HepG2 (cell line): ENCODE measurements at regions not wholly inside any gene's neighbourhood (a gene's known extent, or its start where the extent isn't known, plus 50 kb on each side); places are given as distances from the start of the nearest gene placed in this dataset.

ENCODE experiments used
- ATAC-seq: fragments of 200-7000 bp; cut with Tn5 transposase; 3 replicates; pipeline ENCODE4 v1.9.1; 2020; ENCODE audit warnings: mild to moderate bottlenecking, moderate library complexity
- BruUV-seq: library from RNA; stranded (reverse); fragments of 400-500 nt; replicated peaks from 2 replicates; lab custom pipeline; 2021; lab: Mats Ljungman, UMichigan
- CTCF ChIA-PET: fragments of 300-600 bp; formaldehyde crosslinking; extraction: SDS; loops from one replicate; lab custom pipeline; 2021; ENCODE audit warnings: low total read pairs, inconsistent platforms, low intra/inter-chr PET ratio; lab: Yijun Ruan, JAX
- POLR2A ChIA-PET: fragments of 350-600 bp; sonication (Branson Sonifier 250); formaldehyde crosslinking; loops from one replicate; lab custom pipeline; 2020; ENCODE audit warnings: antibody characterized with exemption, inconsistent platforms; lab: Yijun Ruan, JAX
- DNase-seq: peaks from one replicate; pipeline ENCODE4 v3.0.0-alpha.2; 2015; ENCODE audit warnings: low spot score
- FAIRE-seq: peaks from 3 replicates; lab custom pipeline; 2011; peaks lifted over from hg19 to GRCh38; lab: Jason Lieb, UNC
- H2AFZ ChIP-seq: one replicate; pipeline ENCODE4 v1.6.1; 2011; ENCODE audit warnings: low read length, inconsistent platforms
- H3K27ac ChIP-seq: fragments of 300-600 bp; 3 replicates; pipeline ENCODE4 v1.8.0; 2011; ENCODE audit warnings: mixed run types, mild to moderate bottlenecking, mixed read lengths, low read length, inconsistent platforms; ENCODE audit not compliant: insufficient read depth; ENCODE audit errors: extremely low read length
- H3K27me3 ChIP-seq, 2 experiments: fragments of 200-600 bp in 1 of 2; 2 replicates in 1 of 2; 3 replicates in 1 of 2; pipeline versions ENCODE4 v1.6.0 to v1.8.0; 2011; ENCODE audit warnings: low read length in 2 of 2, mild to moderate bottlenecking in 2 of 2, moderate library complexity in 2 of 2, inconsistent platforms in 1 of 2; ENCODE audit not compliant: insufficient read depth in 2 of 2, control insufficient read depth in 1 of 2
- H3K36me3 ChIP-seq, 2 experiments: fragments of 200-600 bp in 1 of 2; replicated peaks in 1 of 2; 2 replicates in 1 of 2; 3 replicates in 1 of 2; pipeline versions ENCODE4 v1.5.1 to v1.8.0; 2011; ENCODE audit warnings: low read length in 2 of 2, inconsistent platforms in 1 of 2; ENCODE audit not compliant: insufficient read depth in 2 of 2, control insufficient read depth in 1 of 2
- H3K4me1 ChIP-seq: 2 replicates; pipeline ENCODE4 v1.5.1; 2012; ENCODE audit warnings: low read length, inconsistent platforms; ENCODE audit not compliant: insufficient read depth
- H3K4me2 ChIP-seq: 2 replicates; pipeline ENCODE4 v1.6.0; 2011; ENCODE audit warnings: low read depth, low read length, inconsistent platforms
- H3K4me3 ChIP-seq, 3 experiments: fragments of 200-600 bp in 1 of 3; sonication (generic), shearing (Covaris generic) in 1 of 3; replicated peaks in 1 of 3; 2 replicates each; pipeline ENCODE4 v1.5.1; 2011 to 2016; ENCODE audit warnings: low read length in 3 of 3, inconsistent platforms in 2 of 3, low read depth in 2 of 3, mild to moderate bottlenecking in 2 of 3, control low read depth in 1 of 3, mixed read lengths in 1 of 3; ENCODE audit not compliant: insufficient read depth in 1 of 3
- H3K79me2 ChIP-seq: one replicate; pipeline ENCODE4 v1.6.1; 2011; ENCODE audit warnings: low read length, inconsistent platforms; ENCODE audit not compliant: insufficient read depth
- H3K9ac ChIP-seq: 2 replicates; pipeline ENCODE4 v1.6.0; 2011; ENCODE audit warnings: mild to moderate bottlenecking, low read depth, low read length, inconsistent platforms; ENCODE audit not compliant: insufficient read depth
- H3K9me3 ChIP-seq: 2 replicates; pipeline ENCODE4 v1.5.1; 2012; ENCODE audit warnings: mild to moderate bottlenecking, low read length
- H4K20me1 ChIP-seq: 2 replicates; pipeline ENCODE4 v1.6.0; 2011; ENCODE audit warnings: inconsistent platforms, mild to moderate bottlenecking, low read length, moderate library complexity; ENCODE audit not compliant: insufficient read depth
- E2F5 ChIP-seq: sonication (generic); formaldehyde crosslinking; conservative IDR thresholded peaks from 2 replicates; pipeline ENCODE4 v1.4.0; 2020; ENCODE audit warnings: missing genetic modification reagents
- ELF4 ChIP-seq: sonication (generic); formaldehyde crosslinking; IDR thresholded peaks from 2 replicates; pipeline ENCODE4 v1.5.0; 2020; ENCODE audit warnings: missing genetic modification reagents, mild to moderate bottlenecking, moderate library complexity, borderline replicate concordance
- GMEB1 ChIP-seq: sonication (generic); formaldehyde crosslinking; IDR thresholded peaks from 2 replicates; pipeline ENCODE4 v1.5.1; 2020; ENCODE audit warnings: missing genetic modification reagents, mild to moderate bottlenecking, borderline replicate concordance
- HOXA5 ChIP-seq: sonication (generic); formaldehyde crosslinking; IDR thresholded peaks from 2 replicates; pipeline ENCODE4 v1.4.0; 2020; ENCODE audit warnings: missing genetic modification reagents
- NFYB ChIP-seq: sonication (generic); formaldehyde crosslinking; IDR thresholded peaks from 2 replicates; pipeline ENCODE4 v1.4.0; 2020; ENCODE audit warnings: missing genetic modification reagents
- PCBP2 ChIP-seq: fragments of 200-400 bp; formaldehyde crosslinking; optimal IDR thresholded peaks from 2 replicates; pipeline ENCODE3; 2018; ENCODE audit warnings: low read length, low read depth; ENCODE audit not compliant: poor library complexity, severe bottlenecking
- PREB ChIP-seq: sonication (generic); formaldehyde crosslinking; IDR thresholded peaks from 2 replicates; pipeline ENCODE4 v1.4.0; 2020; ENCODE audit warnings: missing genetic modification reagents
- SAFB2 ChIP-seq: sonication (generic); formaldehyde crosslinking; IDR thresholded peaks from 2 replicates; pipeline ENCODE4 v1.5.1; 2020; ENCODE audit warnings: missing genetic modification reagents, low read depth, mild to moderate bottlenecking, borderline replicate concordance
- SPEN ChIP-seq: sonication (generic); formaldehyde crosslinking; IDR thresholded peaks from 2 replicates; pipeline ENCODE4 v1.5.1; 2020; ENCODE audit warnings: low read depth, mild to moderate bottlenecking, missing genetic modification reagents
- ZHX2 ChIP-seq, 2 experiments: sonication (generic) in 1 of 2; formaldehyde crosslinking in 1 of 2; IDR thresholded peaks; 2 replicates each; pipeline versions ENCODE4 v1.6.1 to v1.9.0; 2014 to 2022; ENCODE audit warnings: antibody characterized with exemption in 1 of 2, borderline replicate concordance in 1 of 2, inconsistent platforms in 1 of 2, low read depth in 1 of 2, missing genetic modification reagents in 1 of 2
- ZNF225 ChIP-seq: sonication (generic); formaldehyde crosslinking; IDR thresholded peaks from 2 replicates; pipeline ENCODE4 v1.4.0; 2020; ENCODE audit warnings: mild to moderate bottlenecking, missing genetic modification reagents
- ZNF232 ChIP-seq: sonication (generic); formaldehyde crosslinking; IDR thresholded peaks from 2 replicates; pipeline ENCODE4 v1.4.0; 2020; ENCODE audit warnings: missing genetic modification reagents, borderline replicate concordance
- ZNF430 ChIP-seq: sonication (generic); formaldehyde crosslinking; IDR thresholded peaks from 2 replicates; pipeline ENCODE4 v1.9.0; 2021; ENCODE audit warnings: mild to moderate bottlenecking, missing genetic modification reagents
- ZNF747 ChIP-seq: sonication (generic); formaldehyde crosslinking; IDR thresholded peaks from 2 replicates; pipeline ENCODE4 v1.8.1; 2023; ENCODE audit warnings: missing genetic modification reagents, mild to moderate bottlenecking, borderline replicate concordance
- WGBS: methylation state at CpG from one replicate; pipeline ENCODE4 v1.1.6; 2017; ENCODE audit warnings: low lambda C conversion rate; 5-methylcytosine and 5-hydroxymethylcytosine counted together
- in situ Hi-C: cut with HindIII; loops from 2 replicates; pipeline ENCODE4 v1.10.0; 2017; ENCODE audit warnings: low pct_unique_long_range_greater_than_20kb; ENCODE audit not compliant: extremely low pct_ligation_motif_present
- intact Hi-C: fragments of 100-400 bp; cut with micrococcal nuclease; formaldehyde crosslinking; loops from one replicate; pipeline ENCODE4 v1.10.0; 2022; ENCODE audit not compliant: unreplicated experiment

GRCh38 chr2:7824211-7824610 lies 857.6 kb upstream of the ID2 start:
- Histone ChIP-seq H3K79me2 (no peaks in the 10 kb centered on the region), H4K20me1 (no peaks in the 10 kb centered on the region), H3K27me3 (no peaks in the 10 kb centered on the region), H3K9me3 (no peaks in the 10 kb centered on the region), H3K4me3 (no peak overlapping the region), H3K27ac (no peak overlapping the region), H3K4me1 (peaks cover 17% of the 10 kb centered on the region), H3K4me2 (no peak overlapping the region), H3K9ac (no peak overlapping the region), H3K36me3 (no peaks in the 10 kb centered on the region), H2AFZ (no peak overlapping the region)
- no TSS peak for BruUV-seq
- in situ Hi-C loops (no loop called here), intact Hi-C loops (no loop called here)
- ATAC-seq, result no peak
- no peak for DNase-seq
- WGBS, result 88% methylated on average over 2 of the region's 2 CpGs
- no peak for FAIRE-seq
- POLR2A ChIA-PET, result no interaction called here
- CTCF ChIA-PET, result no interaction called here
- TF ChIP-seq SAFB2 (CRISPR knock-in tag) (no peak), SPEN (CRISPR knock-in tag) (no peak), PREB (CRISPR knock-in tag) (no peak), GMEB1 (CRISPR knock-in tag) (no peak), ZNF430 (no peak), ZNF232 (CRISPR knock-in tag) (no peak), E2F5 (CRISPR knock-in tag) (no peak), ZNF225 (no peak), ZNF747 (CRISPR knock-in tag) (no peak), ELF4 (no peak), NFYB (no peak), ZHX2 (IDR thresholded peaks at IDR 0.05; ENCODE audit: low read depth) (no peak), ZHX2 (CRISPR knock-in tag; IDR thresholded peaks at IDR 0.05; ENCODE audit: borderline replicate concordance) (no peak), PCBP2 (no peak), HOXA5 (CRISPR knock-in tag) (no peak)
